Heart right ventricle (tissue), 16 donors: ENCODE measurements at regions not wholly inside any gene's neighbourhood (a gene's known extent, or its start where the extent isn't known, plus 50 kb on each side); places are given as distances from the start of the nearest gene placed in this dataset.
"Not testable (repeated sequence)": the region's sequence is repeated elsewhere in the genome, so short reads cannot be mapped to it uniquely, and the experiment has no call there.

ENCODE experiments used
- ATAC-seq, 8 donors: fragments of 200-7000 bp; cut with Tn5 transposase; one replicate each; pipeline ENCODE4 v1.9.1; 2020; ENCODE audit warnings: mild to moderate bottlenecking in 8 of 8, moderate library complexity in 8 of 8, moderate number of reproducible peaks in 1 of 8
- DNase-seq, 2 donors: peaks; one replicate each; pipeline ENCODE4 v3.0.0-alpha.2; 2020
- H3K27ac ChIP-seq, 10 donors: fragments of 200-600 bp; sonication (generic) in 2 of 10; one replicate each; pipeline versions ENCODE4 v1.5.0 to v1.8.0; 2020 to 2022; ENCODE audit warnings: mild to moderate bottlenecking in 3 of 10
- H3K27me3 ChIP-seq, 7 donors: fragments of 200-600 bp; one replicate each; pipeline ENCODE4 v1.8.0; 2021 to 2022; ENCODE audit warnings: mild to moderate bottlenecking in 2 of 7
- H3K36me3 ChIP-seq, 9 donors: fragments of 200-600 bp; sonication (generic) in 1 of 9; one replicate each; pipeline versions ENCODE4 v1.5.0 to v1.8.0; 2020 to 2022; ENCODE audit warnings: mild to moderate bottlenecking in 2 of 9
- H3K4me1 ChIP-seq, 9 donors: fragments of 200-600 bp; sonication (generic) in 1 of 9; one replicate each; pipeline versions ENCODE4 v1.5.0 to v1.8.0; 2020 to 2022; ENCODE audit warnings: mild to moderate bottlenecking in 4 of 9
- H3K4me3 ChIP-seq, 10 donors: fragments of 200-600 bp; sonication (generic) in 2 of 10; one replicate each; pipeline versions ENCODE4 v1.5.0 to v1.8.0; 2020 to 2022; ENCODE audit warnings: mild to moderate bottlenecking in 7 of 10, moderate library complexity in 2 of 10
- H3K9me3 ChIP-seq, 11 donors: fragments of 200-600 bp in 10 of 11; sonication (generic) in 2 of 11; one replicate each; pipeline versions ENCODE4 v1.5.0 to v1.8.0; 2013 to 2022; ENCODE audit warnings: mild to moderate bottlenecking in 2 of 11, control low read depth in 1 of 11, moderate library complexity in 1 of 11
- WGBS, 2 donors: extraction: QIAGEN DNeasy Blood & Tissue Kit; methylation state at CpG; one replicate each; pipeline ENCODE4 v1.1.7; 2013; ENCODE audit warnings: inconsistent platforms in 1 of 2; 5-methylcytosine and 5-hydroxymethylcytosine counted together
- intact Hi-C, 10 donors: fragments of 100-400 bp; cut with DNase I; formaldehyde crosslinking; loops; one replicate each; pipeline versions ENCODE4 v1.11.1 to v1.14.2; 2022
- TF ChIP-seq, protein P1 (sequence below), 9 donors: fragments of 200-600 bp; sonication (generic) in 2 of 9; IDR thresholded peaks; one replicate each; pipeline versions ENCODE4 v1.5.0 to v1.8.0; 2021 to 2022; ENCODE audit warnings: antibody characterized with exemption in 9 of 9, mild to moderate bottlenecking in 5 of 9, moderate library complexity in 1 of 9
- donor health status: Arrhythmogenic right ventricular cardiomyopathy.
- donor health status: ischemic (EF 13 %, LVEDD 7.1; RV severe dilation, severe dysfunction).
- donor health status: healthy with polysubstance abuse.
- donor health status: DM: no; HTN: yes; CAD: no.
- donor health status: DM: no; HTN: no; CAD: no.
- donor health status: ischemic (EF 25% LVEDD 6.9; RV normal size, moderate dysfunction).
- donor health status: ischemic (EF 25% LVEDD 5.7; RV mildly dilated, moderate dysfunction).
- donor health status: healthy.
- donor health status: DM: yes; HTN: yes; CAD: no.
- donor health status: Ischemic cardiomyopathy.
- donor health status: ischemic (EF 35%, LVEDD 5.7; RV mildly dilated, moderate dysfunction).
- donor health status: nonischemic (EF 11% LVEDD 7.7; RV severe dilation, severe dysfunction).
- donor health status: DM: yes; HTN: yes; CAD: no.
- donor health status: PGD.
- donor health status: ischemic (EF 29% LVEDD 5.4; RV normal size, mild dysfunction).
- donor health status: nonischemic (EF 23%, LVEDD 6.1; RV moderate dilation, normal function).

DNA sequence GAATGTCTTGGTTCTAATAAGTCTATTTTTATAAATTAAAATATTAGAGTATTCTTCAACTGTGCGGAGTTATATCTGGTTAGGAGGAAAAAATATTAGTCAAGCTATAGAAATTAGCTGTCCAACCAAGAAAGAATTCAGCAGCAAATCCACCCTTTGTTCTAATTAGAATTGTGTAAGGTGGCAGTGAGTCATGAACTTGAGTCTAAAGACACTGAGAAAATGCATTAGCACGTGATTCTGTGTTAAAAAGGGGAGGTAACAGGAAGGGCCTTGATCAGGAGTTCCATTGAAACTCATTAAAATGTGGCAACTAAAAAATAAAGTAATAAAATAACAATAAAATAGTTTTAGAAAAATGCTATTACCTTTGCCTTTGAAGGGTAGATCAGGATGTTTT is 398.2 kb upstream of the RGS18 start:
- ATAC-seq (no peak), DNase-seq (no peak)
- TF ChIP-seq, protein P1, sequence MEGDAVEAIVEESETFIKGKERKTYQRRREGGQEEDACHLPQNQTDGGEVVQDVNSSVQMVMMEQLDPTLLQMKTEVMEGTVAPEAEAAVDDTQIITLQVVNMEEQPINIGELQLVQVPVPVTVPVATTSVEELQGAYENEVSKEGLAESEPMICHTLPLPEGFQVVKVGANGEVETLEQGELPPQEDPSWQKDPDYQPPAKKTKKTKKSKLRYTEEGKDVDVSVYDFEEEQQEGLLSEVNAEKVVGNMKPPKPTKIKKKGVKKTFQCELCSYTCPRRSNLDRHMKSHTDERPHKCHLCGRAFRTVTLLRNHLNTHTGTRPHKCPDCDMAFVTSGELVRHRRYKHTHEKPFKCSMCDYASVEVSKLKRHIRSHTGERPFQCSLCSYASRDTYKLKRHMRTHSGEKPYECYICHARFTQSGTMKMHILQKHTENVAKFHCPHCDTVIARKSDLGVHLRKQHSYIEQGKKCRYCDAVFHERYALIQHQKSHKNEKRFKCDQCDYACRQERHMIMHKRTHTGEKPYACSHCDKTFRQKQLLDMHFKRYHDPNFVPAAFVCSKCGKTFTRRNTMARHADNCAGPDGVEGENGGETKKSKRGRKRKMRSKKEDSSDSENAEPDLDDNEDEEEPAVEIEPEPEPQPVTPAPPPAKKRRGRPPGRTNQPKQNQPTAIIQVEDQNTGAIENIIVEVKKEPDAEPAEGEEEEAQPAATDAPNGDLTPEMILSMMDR (IDR thresholded peaks at IDR 0.05), result no peak
- Histone ChIP-seq H3K4me1 (no peaks in the 10 kb centered on the region), H3K9me3 (peaks cover 0 to 11% (median 0%) of the 10 kb centered on the region in 11 donors), H3K36me3 (no peaks in the 10 kb centered on the region), H3K27me3 (no peaks in the 10 kb centered on the region), H3K27ac (no peak overlapping the region), H3K4me3 (no peak overlapping the region)
- WGBS, 2 donors, result 61 to 78% methylated on average over 2 of the region's 2 CpGs
- intact Hi-C loops, result no loop called here

DNA sequence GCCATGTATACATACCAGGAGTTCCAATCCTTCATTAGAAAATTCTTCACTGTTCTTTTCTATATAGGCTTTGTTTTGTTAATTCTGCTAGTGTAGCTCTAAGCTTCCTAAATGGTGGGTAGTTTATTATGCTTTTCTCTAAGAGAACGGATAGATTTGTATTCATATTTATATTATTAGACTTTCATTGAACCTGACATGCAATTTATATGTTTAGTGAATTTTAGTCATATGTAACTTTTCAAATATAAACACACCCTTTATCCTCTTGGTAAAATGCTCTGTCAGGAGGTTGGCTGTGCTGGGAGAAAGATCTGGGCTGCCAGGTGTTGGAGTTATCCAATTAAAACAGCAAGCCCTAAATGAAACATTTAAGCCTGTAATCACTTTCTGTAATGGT is 369.7 kb upstream of the RGS18 start:
- intact Hi-C loops, result no loop called here
- ATAC-seq (no peak), DNase-seq (no peak)
- Histone ChIP-seq H3K36me3 (no peaks in the 10 kb centered on the region), H3K9me3 (peaks cover 0 to 7% (median 0%) of the 10 kb centered on the region in 11 donors), H3K27ac (no peak overlapping the region), H3K4me1 (no peaks in the 10 kb centered on the region), H3K4me3 (no peak overlapping the region), H3K27me3 (no peaks in the 10 kb centered on the region)
- 35 to 72% methylated on average over 1 of the region's 1 CpG for WGBS, 2 donors
- TF ChIP-seq, protein P1 (IDR thresholded peaks at IDR 0.05), result no peak

DNA sequence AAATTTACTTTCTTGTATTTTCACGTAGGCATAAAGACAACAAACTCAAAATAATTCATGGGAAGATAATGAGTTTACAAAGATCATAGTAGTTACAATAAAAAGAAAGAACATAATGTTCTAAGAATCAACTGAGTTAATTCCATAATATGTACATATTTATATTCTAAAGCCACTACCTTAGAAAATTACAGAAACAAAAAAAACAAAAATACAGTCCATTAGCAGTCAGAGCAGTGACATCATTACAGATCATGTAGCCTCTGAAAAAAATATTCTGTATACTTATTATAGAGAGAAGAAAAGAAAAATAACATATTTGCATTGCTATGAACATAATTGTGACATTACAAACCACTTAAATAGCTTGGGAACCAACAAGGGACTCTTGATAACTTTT is 360.1 kb upstream of the RGS18 start:
- H3K36me3 ChIP-seq, result no peaks in the 10 kb centered on the region
- no peak overlapping the region for H3K27ac ChIP-seq
- intact Hi-C loops, result no loop called here
- H3K27me3 ChIP-seq, result no peaks in the 10 kb centered on the region
- no peaks in the 10 kb centered on the region for H3K4me1 ChIP-seq
- H3K4me3 ChIP-seq, result no peak overlapping the region
- TF ChIP-seq, protein P1 (IDR thresholded peaks at IDR 0.05), result no peak
- 75 to 85% methylated on average over 1 of the region's 1 CpG for whole genome bisulfite sequencing, 2 donors
- DNase-seq (no peak), ATAC-seq (no peak)
- peaks cover 0 to 9% (median 0%) of the 10 kb centered on the region in 11 donors for H3K9me3 ChIP-seq

DNA sequence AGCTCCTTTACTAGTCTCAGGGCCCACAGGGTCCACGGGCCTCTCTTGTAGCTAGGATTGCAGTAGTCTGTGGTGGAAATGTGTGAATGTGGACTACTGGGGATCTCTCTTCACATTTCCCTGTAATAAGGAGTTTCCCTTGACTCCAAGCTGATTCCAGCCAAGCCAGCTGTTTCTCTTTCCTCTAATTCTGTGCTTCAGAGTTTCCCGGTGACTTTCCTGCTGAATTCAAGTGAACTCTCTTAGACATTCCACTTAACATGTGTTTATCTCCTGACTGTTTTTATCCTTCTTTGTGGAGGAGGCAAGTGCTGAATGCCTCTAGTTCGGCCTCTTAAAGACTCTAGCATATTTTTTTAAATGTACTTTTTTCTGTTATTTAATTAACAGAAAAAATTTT is 354.0 kb upstream of the RGS18 start:
- no peaks in the 10 kb centered on the region for H3K27me3 ChIP-seq
- H3K4me1 ChIP-seq, result no peaks in the 10 kb centered on the region
- no peaks in the 10 kb centered on the region for H3K36me3 ChIP-seq
- WGBS, 2 donors, result 29 to 34% methylated on average over 3 of the region's 3 CpGs
- DNase-seq, result no peak
- H3K4me3 ChIP-seq, result no peak overlapping the region
- TF ChIP-seq, protein P1 (IDR thresholded peaks at IDR 0.05), result no peak
- intact Hi-C loops, result no loop called here
- H3K9me3 ChIP-seq, result no peaks in the 10 kb centered on the region
- ATAC-seq, result no peak
- no peak overlapping the region for H3K27ac ChIP-seq

DNA sequence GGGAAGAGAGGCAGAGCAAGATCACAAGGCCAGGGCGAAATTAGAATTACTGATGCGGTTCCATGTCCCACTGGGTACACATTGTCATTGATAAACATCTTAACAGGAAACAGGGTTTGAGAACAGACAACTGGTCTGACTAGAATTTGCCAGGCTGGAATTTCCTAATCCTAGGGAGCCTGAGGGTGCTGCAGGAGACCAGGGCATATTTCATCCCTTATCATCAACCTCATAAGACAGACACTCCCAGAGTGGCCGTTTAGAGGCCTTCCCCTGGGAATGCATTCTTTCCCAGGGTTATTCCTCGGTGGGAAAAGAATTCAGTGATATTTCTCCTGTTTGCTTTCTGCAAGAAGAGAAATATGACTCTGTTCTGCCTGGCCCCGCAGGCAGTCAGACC is 344.7 kb upstream of the RGS18 start:
- H3K9me3 ChIP-seq, result peaks cover 0 to 22% (median 6%) of the 10 kb centered on the region in 11 donors
- DNase-seq, H3K4me3 ChIP-seq, intact Hi-C loops, H3K36me3 ChIP-seq, H3K27me3 ChIP-seq, H3K27ac ChIP-seq, ATAC-seq, H3K4me1 ChIP-seq: not testable (repeated sequence)
- 67 to 76% methylated on average over 5 of the region's 5 CpGs for WGBS, 2 donors
